ENCODE measurements at regions not wholly inside any gene's neighbourhood (a gene's known extent, or its start where the extent isn't known, plus 50 kb on each side); places are given as distances from the start of the nearest gene placed in this dataset.
"Not testable (repeated sequence)": the region's sequence is repeated elsewhere in the genome, so short reads cannot be mapped to it uniquely, and the experiment has no call there.

DNA sequence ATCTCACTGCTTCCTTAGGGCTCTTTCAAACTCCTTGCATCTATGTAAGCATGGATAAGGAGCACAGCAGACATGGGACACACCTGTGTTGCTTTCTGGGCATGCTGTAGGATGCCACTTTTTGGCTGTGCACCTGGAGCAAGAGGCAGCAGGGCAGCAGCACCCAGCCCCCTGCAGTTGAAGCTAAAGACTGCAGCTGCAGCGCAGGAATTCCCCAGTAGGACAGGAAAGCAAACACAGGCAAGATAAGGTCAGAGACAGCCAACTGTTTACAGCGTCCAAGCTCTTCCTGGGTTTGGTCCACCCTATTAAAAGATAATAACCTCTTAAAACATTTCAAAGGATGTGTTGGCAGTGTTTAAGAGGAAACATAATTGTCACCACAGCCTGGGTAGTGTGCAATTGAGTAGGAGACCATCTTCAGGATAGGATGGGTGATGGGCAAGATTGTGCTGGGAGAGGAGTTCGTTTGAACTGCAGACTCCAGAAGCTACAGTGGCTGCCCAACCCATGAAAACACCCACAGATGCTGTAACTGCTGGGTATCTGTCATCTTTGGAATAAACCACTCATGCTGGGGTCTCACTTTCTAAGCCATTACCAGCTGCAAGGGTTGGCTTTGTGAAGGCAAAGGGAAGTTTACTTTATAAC lies 242.3 kb upstream of the PLGLB1 start:
- H3K4me1 ChIP-seq (replicated peaks); H3K27me3 ChIP-seq (replicated peaks); H3K9me3 ChIP-seq (replicated peaks); H3K27ac ChIP-seq; DNase-seq (ENCODE audit: low read depth in 1 of 2, low spot score in 2 of 2); H3K36me3 ChIP-seq; H3K4me3 ChIP-seq: not testable (repeated sequence)

DNA sequence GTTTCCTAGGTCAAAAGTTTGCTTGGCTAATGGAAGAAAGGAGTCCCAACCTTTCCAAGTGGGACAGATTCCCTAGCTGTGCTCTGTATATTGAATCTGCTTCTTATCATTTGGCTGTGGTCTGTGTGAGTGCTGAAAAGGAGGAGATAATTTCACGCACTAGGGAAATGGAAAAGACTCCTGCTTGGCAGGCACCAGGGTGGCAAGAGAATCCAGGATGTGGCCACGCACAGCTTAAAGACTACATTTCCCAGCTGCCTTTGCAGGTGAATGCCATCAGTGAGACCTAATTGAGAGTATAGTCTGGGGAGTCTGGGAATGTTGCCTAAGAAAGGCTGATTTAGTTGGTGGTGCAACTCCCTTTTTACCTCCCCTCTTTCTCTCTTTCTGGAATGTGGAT lies 253.5 kb upstream of the PLGLB1 start:
- not testable (repeated sequence) for H3K27ac ChIP-seq; DNase-seq (ENCODE audit: low read depth in 1 of 2, low spot score in 2 of 2); H3K36me3 ChIP-seq; H3K27me3 ChIP-seq (replicated peaks); H3K4me3 ChIP-seq; H3K9me3 ChIP-seq (replicated peaks); H3K4me1 ChIP-seq (replicated peaks)

DNA sequence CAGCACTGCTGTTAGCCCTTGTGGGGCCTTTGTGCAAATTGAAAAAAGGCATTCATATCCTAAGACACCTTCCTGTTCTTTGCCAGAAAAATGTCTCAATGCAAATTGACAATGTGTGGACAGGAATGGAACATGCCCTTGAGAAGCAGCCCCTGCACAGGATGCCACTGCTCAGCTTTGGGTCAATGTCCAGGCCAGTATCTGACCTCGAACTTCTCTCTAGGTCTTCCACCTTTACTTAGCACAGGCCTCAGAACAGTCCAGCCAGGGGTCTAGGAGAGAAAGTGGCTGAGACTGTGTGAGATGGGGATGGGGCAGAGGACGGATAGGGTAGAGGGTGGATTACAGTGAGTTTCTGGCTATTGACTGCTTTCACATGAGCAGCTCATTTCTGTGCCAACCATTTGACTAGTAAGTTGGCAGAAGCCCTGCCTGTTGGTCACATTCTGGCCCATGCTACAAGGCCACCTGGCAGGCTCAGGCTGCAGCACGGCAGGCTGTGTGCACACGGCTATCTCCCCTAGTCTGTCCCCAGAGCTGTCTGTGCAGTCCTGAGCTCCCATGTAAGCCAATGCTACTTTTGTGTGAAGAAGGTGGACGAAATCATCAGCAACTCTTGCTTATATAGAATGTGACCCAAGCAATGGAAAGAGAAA lies 254.5 kb upstream of the PLGLB1 start:
- H3K4me1 ChIP-seq (replicated peaks); H3K36me3 ChIP-seq; H3K27ac ChIP-seq; H3K4me3 ChIP-seq; H3K27me3 ChIP-seq (replicated peaks); DNase-seq (ENCODE audit: low read depth in 1 of 2, low spot score in 2 of 2); H3K9me3 ChIP-seq (replicated peaks): not testable (repeated sequence)

DNA sequence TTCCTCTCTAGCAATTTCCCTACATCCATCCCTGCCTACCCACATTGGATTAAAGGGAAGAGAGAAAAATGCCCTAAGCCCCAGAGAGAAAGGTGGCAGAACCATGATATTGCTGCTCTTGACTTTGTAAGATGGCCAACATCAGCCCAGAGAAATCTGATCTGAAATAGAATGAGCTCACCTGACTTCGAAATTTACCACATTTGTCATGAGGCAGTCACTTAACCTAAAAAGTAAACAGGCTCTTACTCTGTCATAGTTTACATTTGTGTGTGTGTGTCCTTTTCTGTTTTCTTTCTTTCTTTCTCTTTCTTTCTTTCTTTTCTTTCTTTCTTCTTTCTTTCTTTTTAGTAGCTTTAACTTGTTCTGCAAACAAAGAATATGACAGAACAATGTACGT lies 255.0 kb upstream of the PLGLB1 start:
- not testable (repeated sequence) for H3K27ac ChIP-seq; H3K9me3 ChIP-seq (replicated peaks); H3K4me1 ChIP-seq (replicated peaks); H3K36me3 ChIP-seq; H3K27me3 ChIP-seq (replicated peaks); H3K4me3 ChIP-seq; DNase-seq (ENCODE audit: low read depth in 1 of 2, low spot score in 2 of 2)

GRCh38 chr2:87277734-87278133 lies 256.1 kb upstream of the PLGLB1 start:
- not testable (repeated sequence) for H3K9me3 ChIP-seq (replicated peaks); H3K4me3 ChIP-seq; H3K4me1 ChIP-seq (replicated peaks); H3K36me3 ChIP-seq; H3K27ac ChIP-seq; DNase-seq (ENCODE audit: low read depth in 1 of 2, low spot score in 2 of 2); H3K27me3 ChIP-seq (replicated peaks)

GRCh38 chr2:87280596-87281355 lies 259.1 kb upstream of the PLGLB1 start:
- H3K4me3 ChIP-seq; H3K27ac ChIP-seq; H3K27me3 ChIP-seq (replicated peaks); H3K36me3 ChIP-seq; H3K4me1 ChIP-seq (replicated peaks); H3K9me3 ChIP-seq (replicated peaks); DNase-seq (ENCODE audit: low read depth in 1 of 2, low spot score in 2 of 2): not testable (repeated sequence)

- not testable (repeated sequence) for H3K4me1 ChIP-seq (replicated peaks); DNase-seq (ENCODE audit: low read depth in 1 of 2, low spot score in 2 of 2); H3K27ac ChIP-seq; H3K4me3 ChIP-seq; H3K9me3 ChIP-seq (replicated peaks); H3K27me3 ChIP-seq (replicated peaks); H3K36me3 ChIP-seq
Observed at GRCh38 chr2:87283735-87284470, 262.3 kb upstream of the PLGLB1 start.

DNA sequence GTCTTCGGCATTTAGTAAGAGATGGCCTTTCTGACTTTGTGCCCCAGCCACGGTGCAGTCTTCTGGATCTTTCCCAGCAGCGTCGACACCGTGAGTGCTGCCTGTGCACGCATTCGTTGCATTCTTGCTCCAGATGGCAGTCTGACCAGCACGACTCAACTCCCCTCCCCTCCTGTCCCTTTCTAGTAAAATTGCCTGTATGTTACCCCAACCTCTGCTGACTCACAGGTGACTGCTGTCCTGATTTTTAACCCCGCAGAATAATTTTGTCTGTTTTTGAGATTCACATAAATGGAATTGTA lies 262.8 kb upstream of the PLGLB1 start:
- not testable (repeated sequence) for H3K9me3 ChIP-seq (replicated peaks); DNase-seq (ENCODE audit: low read depth in 1 of 2, low spot score in 2 of 2); H3K4me3 ChIP-seq; H3K4me1 ChIP-seq (replicated peaks); H3K27me3 ChIP-seq (replicated peaks); H3K36me3 ChIP-seq; H3K27ac ChIP-seq

DNA sequence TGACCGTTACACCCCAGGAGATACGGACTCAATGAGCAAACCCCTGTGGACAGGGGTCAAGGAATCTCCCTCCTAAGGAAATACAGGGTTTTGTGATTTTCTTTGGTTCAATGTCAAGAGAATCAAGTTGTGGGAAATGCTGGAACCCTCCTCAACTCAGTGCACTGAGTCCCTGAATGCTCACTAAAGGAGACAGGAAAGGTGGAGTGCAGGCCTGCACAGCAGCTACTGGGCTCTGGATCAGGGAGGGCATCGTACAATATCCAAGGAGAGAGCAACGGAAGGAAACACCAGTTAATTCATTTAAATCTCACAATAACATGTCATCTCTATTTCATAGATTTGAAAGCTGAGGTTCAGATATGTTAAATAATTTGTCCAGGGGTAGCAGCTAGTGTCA lies 263.5 kb upstream of the PLGLB1 start:
- not testable (repeated sequence) for H3K27me3 ChIP-seq (replicated peaks); H3K27ac ChIP-seq; H3K4me3 ChIP-seq; DNase-seq (ENCODE audit: low read depth in 1 of 2, low spot score in 2 of 2); H3K4me1 ChIP-seq (replicated peaks); H3K36me3 ChIP-seq; H3K9me3 ChIP-seq (replicated peaks)

GRCh38 chr2:87290566-87291307 lies 269.1 kb upstream of the PLGLB1 start:
- H3K27me3 ChIP-seq (replicated peaks); H3K4me3 ChIP-seq; H3K36me3 ChIP-seq; H3K4me1 ChIP-seq (replicated peaks); H3K9me3 ChIP-seq (replicated peaks); H3K27ac ChIP-seq: not testable (repeated sequence)
- peak in 1 of 2 experiments; percentile 10 for DNase-seq (ENCODE audit: low read depth in 1 of 2, low spot score in 2 of 2)

- not testable (repeated sequence) for H3K36me3 ChIP-seq; DNase-seq (ENCODE audit: low read depth in 1 of 2, low spot score in 2 of 2); H3K9me3 ChIP-seq (replicated peaks); H3K27ac ChIP-seq; H3K4me1 ChIP-seq (replicated peaks); H3K27me3 ChIP-seq (replicated peaks); H3K4me3 ChIP-seq
Observed at GRCh38 chr2:87291400-87292200, 270.0 kb upstream of the PLGLB1 start.

DNA sequence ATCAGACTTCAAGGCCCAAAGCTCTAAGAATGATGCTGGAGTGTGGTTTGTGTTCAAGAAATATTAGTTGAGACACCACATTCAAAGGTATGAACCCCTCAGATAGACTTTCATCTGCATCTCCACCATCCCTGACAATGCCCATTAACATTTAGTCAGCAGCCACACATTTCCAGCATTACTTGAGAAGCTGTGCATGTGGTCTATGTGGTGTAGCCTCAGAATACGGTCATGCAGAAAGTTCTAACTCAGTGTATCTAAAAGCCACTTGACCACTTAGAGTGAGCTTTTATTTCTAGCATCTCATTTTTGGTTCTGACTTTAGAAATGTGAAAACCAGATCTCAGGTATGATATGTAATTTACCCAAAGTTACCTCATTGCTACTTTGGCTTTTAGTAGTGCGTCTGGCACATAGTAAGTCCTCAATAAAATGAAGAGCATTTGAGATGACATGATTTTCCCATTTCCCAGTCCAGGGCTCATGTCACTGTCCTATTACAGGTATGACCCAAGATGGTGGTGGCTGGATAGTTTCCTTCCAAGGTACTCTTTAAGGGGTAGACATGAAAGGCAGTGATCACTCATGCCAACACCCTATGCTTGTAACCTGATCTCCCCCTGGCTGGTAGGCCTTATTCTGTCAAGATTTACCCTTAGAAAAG lies 272.4 kb upstream of the PLGLB1 start:
- H3K4me1 ChIP-seq (replicated peaks); H3K36me3 ChIP-seq; DNase-seq (ENCODE audit: low read depth in 1 of 2, low spot score in 2 of 2); H3K27me3 ChIP-seq (replicated peaks); H3K9me3 ChIP-seq (replicated peaks); H3K27ac ChIP-seq; H3K4me3 ChIP-seq: not testable (repeated sequence)

DNA sequence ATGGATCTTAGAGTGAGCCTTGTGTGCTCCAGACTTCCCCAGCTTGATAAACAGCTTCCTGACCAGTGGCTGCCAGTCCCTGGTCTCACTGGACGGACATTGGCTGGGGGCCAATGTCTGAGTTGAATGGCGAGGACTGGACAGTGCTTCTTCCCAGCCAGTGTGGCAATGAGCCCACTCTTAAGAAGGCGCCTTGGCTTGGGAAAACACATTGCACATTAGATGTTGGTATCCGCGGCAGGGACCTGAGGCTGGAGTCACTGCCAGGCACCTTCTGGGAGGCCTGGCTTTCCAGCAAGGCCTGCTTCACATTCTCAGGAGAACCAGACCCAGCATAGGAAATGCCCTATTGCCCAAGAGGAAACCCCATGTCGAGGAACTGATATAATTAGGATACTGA lies 273.5 kb upstream of the PLGLB1 start:
- not testable (repeated sequence) for H3K9me3 ChIP-seq (replicated peaks); H3K36me3 ChIP-seq; H3K4me3 ChIP-seq; H3K27me3 ChIP-seq (replicated peaks); H3K4me1 ChIP-seq (replicated peaks); DNase-seq (ENCODE audit: low read depth in 1 of 2, low spot score in 2 of 2); H3K27ac ChIP-seq

All from SJSA1 (cell line).